CD4-positive, CD25-positive, alpha-beta regulatory T cell (primary cell): ENCODE measurements at regions not wholly inside any gene's neighbourhood (a gene's known extent, or its start where the extent isn't known, plus 50 kb on each side); places are given as distances from the start of the nearest gene placed in this dataset.

ENCODE experiments used
- ATAC-seq, 2 donors: fragments of 150-1000 bp; cut with Tn5 transposase; one replicate each; pipeline ENCODE4 v1.10.0; 2021; ENCODE audit warnings: low read depth in 2 of 2, moderate number of reproducible peaks in 2 of 2, moderate library complexity in 1 of 2
- DNase-seq, 3 donors: peaks; one replicate each; pipeline versions ENCODE4 v3.0.0 to v3.0.0-alpha.2; 2012 to 2022; ENCODE audit warnings: mixed read lengths in 1 of 3
- H3K27ac ChIP-seq: one replicate; pipeline ENCODE4 v1.7.0; 2013; ENCODE audit warnings: mild to moderate bottlenecking, low read length; ENCODE audit not compliant: insufficient read depth, poor library complexity, severe bottlenecking
- H3K27me3 ChIP-seq: one replicate; pipeline ENCODE4 v1.7.0; 2013; ENCODE audit warnings: low read length; ENCODE audit not compliant: control insufficient read depth, insufficient read depth
- H3K36me3 ChIP-seq: one replicate; pipeline ENCODE4 v1.7.0; 2013; ENCODE audit warnings: mild to moderate bottlenecking, low read length, moderate library complexity; ENCODE audit not compliant: control insufficient read depth, insufficient read depth
- H3K4me1 ChIP-seq: 2 replicates; pipeline ENCODE4 v1.7.0; 2013; ENCODE audit warnings: mild to moderate bottlenecking, low read length; ENCODE audit not compliant: insufficient read depth, control insufficient read depth, poor library complexity, severe bottlenecking
- H3K4me3 ChIP-seq: one replicate; pipeline ENCODE4 v1.7.0; 2013; ENCODE audit warnings: low read depth, mild to moderate bottlenecking, low read length, moderate library complexity
- H3K9me3 ChIP-seq, 2 experiments: 1 replicate in 1 of 2; 2 replicates in 1 of 2; pipeline ENCODE4 v1.7.0; 2013; ENCODE audit warnings: low read length in 2 of 2, mild to moderate bottlenecking in 1 of 2, moderate library complexity in 1 of 2; ENCODE audit not compliant: control insufficient read depth in 2 of 2
- H3K27ac Mint-ChIP-seq, 3 donors: one replicate each; pipeline ENCODE4 v1.8.0; 2020 to 2022; ENCODE audit warnings: mild to moderate bottlenecking in 3 of 3, mixed read lengths in 3 of 3, moderate library complexity in 2 of 3
- H3K27me3 Mint-ChIP-seq: one replicate; pipeline ENCODE4 v1.8.0; 2022; ENCODE audit warnings: mild to moderate bottlenecking, mixed read lengths
- H3K36me3 Mint-ChIP-seq: one replicate; pipeline ENCODE4 v1.8.0; 2020; ENCODE audit warnings: mixed read lengths
- H3K4me1 Mint-ChIP-seq, 4 donors: one replicate each; pipeline ENCODE4 v1.8.0; 2020 to 2022; ENCODE audit warnings: mixed read lengths in 4 of 4, mild to moderate bottlenecking in 1 of 4
- H3K4me3 Mint-ChIP-seq, 4 donors: one replicate each; pipeline ENCODE4 v1.8.0; 2020 to 2022; ENCODE audit warnings: mild to moderate bottlenecking in 4 of 4, mixed read lengths in 4 of 4, moderate library complexity in 3 of 4
- H3K9me3 Mint-ChIP-seq, 7 donors: one replicate each; pipeline ENCODE4 v1.8.0; 2020 to 2022; ENCODE audit warnings: mixed read lengths in 7 of 7, mild to moderate bottlenecking in 3 of 7, moderate library complexity in 2 of 7

DNA sequence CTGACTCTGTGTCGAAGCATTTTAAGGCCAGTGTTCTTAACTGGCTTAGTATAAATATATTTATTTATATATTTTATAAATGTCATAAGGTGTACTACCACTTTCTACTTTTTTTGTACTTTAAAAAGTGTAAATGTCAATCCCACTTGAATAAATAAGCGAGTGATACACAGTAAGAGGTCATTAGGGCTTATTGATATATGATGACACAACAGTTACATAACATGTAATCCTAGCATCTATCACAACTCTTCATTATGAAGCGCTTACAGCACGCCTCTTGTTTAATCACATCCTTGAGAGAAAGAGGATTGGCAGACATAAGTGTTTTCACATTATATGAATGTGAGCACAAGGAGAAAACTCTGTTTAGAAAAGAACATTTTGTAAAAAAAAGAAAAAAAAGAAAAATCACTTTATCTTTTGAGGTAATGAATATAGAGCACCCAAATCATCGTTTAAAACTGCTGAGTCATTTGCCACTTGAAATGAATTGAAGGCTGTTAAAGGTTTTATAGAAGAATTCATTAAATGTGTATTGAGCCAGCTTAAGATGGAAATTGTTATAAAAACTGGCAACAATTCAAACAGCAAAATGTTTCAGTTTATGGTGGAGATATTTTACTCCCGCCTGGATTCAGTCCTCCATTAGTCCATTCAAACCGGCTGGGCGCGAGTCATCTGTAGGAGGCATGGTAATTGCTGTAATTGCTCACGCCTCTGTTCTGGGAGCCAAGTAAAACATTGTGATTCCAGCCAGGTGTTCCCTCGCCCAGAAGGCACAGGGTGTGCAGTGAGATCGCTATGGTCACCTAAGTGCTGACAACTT lies 627.3 kb upstream of the KIRREL3 start:
- no peaks in the 10 kb centered on the region for H3K36me3 ChIP-seq
- H3K27ac ChIP-seq, result no peak overlapping the region
- ATAC-seq (no peak), DNase-seq (no peak)
- H3K4me1 Mint-ChIP-seq, result no peaks in the 10 kb centered on the region
- H3K27me3 ChIP-seq, result no peaks in the 10 kb centered on the region
- H3K9me3 ChIP-seq, result no peaks in the 10 kb centered on the region
- H3K4me3 ChIP-seq, result no peak overlapping the region
- no peak overlapping the region for H3K4me3 Mint-ChIP-seq
- H3K36me3 Mint-ChIP-seq, result no peaks in the 10 kb centered on the region
- H3K27ac Mint-ChIP-seq, result no peak overlapping the region
- no peaks in the 10 kb centered on the region for H3K27me3 Mint-ChIP-seq
- H3K4me1 ChIP-seq, result no peaks in the 10 kb centered on the region
- H3K9me3 Mint-ChIP-seq, result peaks cover 0 to 1% (median 0%) of the 10 kb centered on the region in 7 donors

DNA sequence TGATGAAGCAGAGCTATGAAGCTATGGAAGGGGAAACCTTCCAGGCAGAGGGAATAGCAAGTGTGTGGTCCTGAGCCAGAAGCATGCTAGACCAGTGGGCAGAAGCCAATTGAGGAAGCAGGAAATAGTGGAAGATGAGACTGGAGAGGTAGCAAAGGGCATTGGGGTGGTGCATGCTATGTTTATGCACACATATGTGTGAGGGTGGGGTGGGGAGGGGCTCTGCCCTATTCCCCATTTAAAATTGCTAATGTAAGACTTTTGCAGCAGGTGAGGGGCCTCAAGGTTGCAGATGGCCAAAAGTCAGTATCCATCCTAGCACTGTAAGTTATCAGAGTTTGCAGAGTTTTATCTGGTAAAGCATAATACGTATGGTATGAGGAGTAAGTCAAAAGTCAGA lies 626.6 kb upstream of the KIRREL3 start:
- H3K9me3 ChIP-seq, result no peaks in the 10 kb centered on the region
- peaks cover 0 to 1% (median 0%) of the 10 kb centered on the region in 7 donors for H3K9me3 Mint-ChIP-seq
- DNase-seq, result no peak
- H3K27ac ChIP-seq, result no peak overlapping the region
- H3K4me3 ChIP-seq, result no peak overlapping the region
- no peak overlapping the region for H3K4me3 Mint-ChIP-seq
- no peaks in the 10 kb centered on the region for H3K27me3 Mint-ChIP-seq
- no peaks in the 10 kb centered on the region for H3K4me1 Mint-ChIP-seq
- no peaks in the 10 kb centered on the region for H3K36me3 ChIP-seq
- H3K27me3 ChIP-seq, result no peaks in the 10 kb centered on the region
- no peak for ATAC-seq
- no peak overlapping the region for H3K27ac Mint-ChIP-seq
- no peaks in the 10 kb centered on the region for H3K36me3 Mint-ChIP-seq
- H3K4me1 ChIP-seq, result no peaks in the 10 kb centered on the region

DNA sequence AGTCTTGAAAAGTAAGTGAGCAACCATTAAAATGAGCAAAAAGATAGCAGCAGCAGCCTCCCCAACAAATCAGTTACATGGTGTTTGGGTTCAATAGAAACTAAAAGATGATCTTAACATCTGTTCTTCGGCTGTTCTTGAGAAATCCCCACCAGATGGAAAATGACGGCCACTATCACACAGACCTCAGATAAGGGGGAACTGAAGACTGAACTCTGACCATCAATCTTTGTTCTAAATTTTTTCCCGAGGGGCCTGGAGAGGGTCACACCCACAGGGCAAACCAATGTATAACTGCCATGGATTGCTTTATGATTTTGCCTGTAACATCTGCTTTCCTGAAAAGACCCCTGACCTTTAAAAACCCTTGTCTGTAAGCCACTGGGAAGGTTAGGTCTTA lies 624.8 kb upstream of the KIRREL3 start:
- no peak overlapping the region for H3K4me3 ChIP-seq
- no peak for ATAC-seq
- Mint-ChIP-seq H3K4me1 (no peaks in the 10 kb centered on the region), H3K9me3 (peaks cover 0 to 1% (median 0%) of the 10 kb centered on the region in 7 donors), H3K27ac (no peak overlapping the region), H3K27me3 (no peaks in the 10 kb centered on the region), H3K36me3 (no peaks in the 10 kb centered on the region), H3K4me3 (no peak overlapping the region)
- H3K36me3 ChIP-seq, result no peaks in the 10 kb centered on the region
- H3K27ac ChIP-seq, result no peak overlapping the region
- no peaks in the 10 kb centered on the region for H3K27me3 ChIP-seq
- no peaks in the 10 kb centered on the region for H3K9me3 ChIP-seq
- DNase-seq, result no peak
- H3K4me1 ChIP-seq, result no peaks in the 10 kb centered on the region

DNA sequence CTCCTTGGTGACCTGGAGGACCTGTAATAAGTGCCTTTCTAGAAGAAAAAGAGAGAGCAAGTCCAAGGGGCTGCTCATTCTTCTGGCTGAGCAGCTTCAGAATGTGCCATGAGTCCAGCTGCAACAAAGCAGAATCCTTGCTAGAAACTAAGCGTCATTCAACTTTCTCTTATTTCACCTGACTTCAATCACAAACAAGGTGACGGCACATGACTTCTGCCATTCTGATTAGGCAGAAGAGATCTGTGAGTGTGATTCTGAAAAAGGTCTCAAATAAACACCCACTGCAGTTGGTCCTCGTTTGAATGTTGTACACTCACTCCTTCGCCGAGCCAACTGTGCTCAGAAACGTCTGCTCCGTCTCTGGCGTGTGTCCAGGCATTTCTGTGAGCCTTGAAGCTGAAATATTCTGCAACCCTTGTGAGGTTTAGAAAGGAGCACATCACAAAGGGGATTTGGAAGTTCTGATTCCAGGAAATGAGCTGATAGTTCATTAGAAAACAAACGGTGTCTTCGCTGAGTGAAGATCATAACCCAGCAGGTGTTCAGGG lies 623.8 kb upstream of the KIRREL3 start:
- H3K27ac Mint-ChIP-seq, result no peak overlapping the region
- H3K4me3 ChIP-seq, result no peak overlapping the region

DNA sequence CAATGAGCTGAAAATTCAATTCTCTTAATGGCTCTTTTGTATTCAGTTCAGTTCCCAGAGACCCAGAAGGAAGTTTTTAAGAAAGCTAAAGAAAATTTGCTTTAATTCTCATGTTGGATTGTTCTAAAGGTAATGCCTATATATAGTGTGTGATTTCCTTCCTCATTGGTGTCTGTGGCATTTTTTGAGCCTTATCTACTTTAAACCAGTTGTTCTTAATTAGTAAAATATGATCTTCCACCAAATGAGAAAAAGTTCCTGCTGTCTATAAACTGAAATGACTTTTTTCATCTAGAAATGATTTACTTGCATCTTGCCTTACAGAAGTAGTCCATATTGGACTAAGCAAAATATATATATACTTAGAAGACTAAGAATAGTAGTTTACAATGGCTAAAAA lies 622.1 kb upstream of the KIRREL3 start:
- no peak overlapping the region for H3K27ac ChIP-seq
- no peaks in the 10 kb centered on the region for H3K9me3 Mint-ChIP-seq
- ATAC-seq, result no peak

More for the DNA sequence above, 623.8 kb upstream of the KIRREL3 start:
- Mint-ChIP-seq H3K36me3 (no peaks in the 10 kb centered on the region), H3K9me3 (peaks cover 0 to 1% (median 0%) of the 10 kb centered on the region in 7 donors), H3K27me3 (no peaks in the 10 kb centered on the region), H3K4me1 (no peaks in the 10 kb centered on the region), H3K4me3 (no peak overlapping the region)
- Histone ChIP-seq H3K36me3 (no peaks in the 10 kb centered on the region), H3K4me1 (no peaks in the 10 kb centered on the region), H3K27ac (no peak overlapping the region), H3K9me3 (no peaks in the 10 kb centered on the region), H3K27me3 (no peaks in the 10 kb centered on the region)
- ATAC-seq (no peak), DNase-seq (peak in 1 of 3 donors; percentile 14)

DNA sequence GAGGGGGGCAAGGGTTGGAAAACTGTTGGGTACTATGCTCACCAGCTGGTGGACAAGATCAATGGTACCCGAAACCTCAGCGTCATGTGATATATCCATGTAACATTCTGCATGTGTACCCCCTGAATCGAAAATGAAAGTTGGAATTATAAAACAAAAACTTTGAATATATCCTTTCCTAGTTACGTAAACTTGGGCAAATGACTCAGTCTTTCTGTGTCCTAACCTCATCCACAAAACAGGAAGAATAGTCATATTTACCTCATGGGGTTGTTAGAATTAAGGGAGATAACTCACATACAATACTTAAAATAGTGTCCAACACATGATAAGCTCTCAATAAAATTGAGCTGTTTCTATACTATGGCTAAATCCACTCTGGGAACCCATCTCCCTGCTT lies 620.1 kb upstream of the KIRREL3 start:
- Histone ChIP-seq H3K4me3 (no peak overlapping the region), H3K27me3 (no peaks in the 10 kb centered on the region), H3K36me3 (no peaks in the 10 kb centered on the region), H3K4me1 (no peaks in the 10 kb centered on the region), H3K9me3 (no peaks in the 10 kb centered on the region), H3K27ac (no peak overlapping the region)
- Mint-ChIP-seq H3K36me3 (no peaks in the 10 kb centered on the region), H3K4me3 (no peak overlapping the region), H3K27me3 (no peaks in the 10 kb centered on the region), H3K27ac (no peak overlapping the region), H3K4me1 (no peaks in the 10 kb centered on the region), H3K9me3 (no peaks in the 10 kb centered on the region)
- ATAC-seq (no peak), DNase-seq (no peak)

More for the DNA sequence above, 622.1 kb upstream of the KIRREL3 start:
- Histone ChIP-seq H3K4me3 (no peak overlapping the region), H3K36me3 (no peaks in the 10 kb centered on the region), H3K27me3 (no peaks in the 10 kb centered on the region), H3K4me1 (no peaks in the 10 kb centered on the region), H3K9me3 (no peaks in the 10 kb centered on the region)
- no peaks in the 10 kb centered on the region for H3K27me3 Mint-ChIP-seq
- no peaks in the 10 kb centered on the region for H3K4me1 Mint-ChIP-seq
- H3K36me3 Mint-ChIP-seq, result no peaks in the 10 kb centered on the region
- no peak for DNase-seq
- H3K27ac Mint-ChIP-seq, result no peak overlapping the region
- no peak overlapping the region for H3K4me3 Mint-ChIP-seq

DNA sequence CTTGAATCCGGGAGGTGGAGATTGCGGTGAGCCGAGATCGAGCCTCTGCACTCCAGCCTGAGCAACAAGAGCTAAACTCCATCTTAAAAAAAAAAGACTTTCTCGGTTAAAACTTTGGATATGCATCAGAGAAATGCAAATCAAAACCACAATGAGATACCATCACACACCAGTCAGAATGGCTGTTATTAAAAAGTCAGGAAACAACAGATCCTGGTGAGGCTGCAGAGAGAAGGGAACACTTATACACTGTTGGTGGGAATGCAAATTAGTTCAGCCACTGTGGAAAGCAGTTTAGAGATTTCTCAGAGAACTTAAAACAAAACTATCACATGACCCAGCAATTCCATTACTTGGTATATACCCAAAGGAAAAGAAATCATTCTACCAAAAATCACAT lies 619.4 kb upstream of the KIRREL3 start:
- no peaks in the 10 kb centered on the region for H3K27me3 Mint-ChIP-seq
- H3K36me3 ChIP-seq, result no peaks in the 10 kb centered on the region
- H3K27ac Mint-ChIP-seq, result no peak overlapping the region
- no peaks in the 10 kb centered on the region for H3K36me3 Mint-ChIP-seq
- no peaks in the 10 kb centered on the region for H3K27me3 ChIP-seq
- DNase-seq (no peak), ATAC-seq (no peak)
- H3K4me1 ChIP-seq, result no peaks in the 10 kb centered on the region
- H3K4me3 ChIP-seq, result no peak overlapping the region
- no peaks in the 10 kb centered on the region for H3K9me3 ChIP-seq
- no peak overlapping the region for H3K27ac ChIP-seq
- no peaks in the 10 kb centered on the region for H3K4me1 Mint-ChIP-seq
- no peak overlapping the region for H3K4me3 Mint-ChIP-seq
- no peaks in the 10 kb centered on the region for H3K9me3 Mint-ChIP-seq

DNA sequence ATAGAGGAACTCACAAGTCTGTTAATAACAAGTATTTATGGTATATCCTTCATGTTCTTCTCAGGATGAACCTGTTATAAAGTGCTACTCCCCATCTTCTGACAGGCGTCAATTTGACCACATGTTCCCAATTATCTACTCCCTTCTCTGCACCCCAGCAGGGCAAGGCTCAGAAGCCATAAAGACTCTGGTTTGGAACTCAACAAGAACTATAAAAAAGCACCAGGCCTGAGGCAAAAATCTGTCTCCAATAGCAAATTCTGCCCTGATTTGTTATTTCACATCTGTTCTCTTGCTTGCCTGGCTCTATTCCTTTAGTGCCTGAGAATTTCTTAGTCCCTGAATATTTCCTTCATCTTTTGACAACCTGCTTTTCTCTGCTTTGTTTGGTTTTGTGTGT lies 618.2 kb upstream of the KIRREL3 start:
- Mint-ChIP-seq H3K4me1 (no peaks in the 10 kb centered on the region), H3K36me3 (no peaks in the 10 kb centered on the region), H3K27me3 (no peaks in the 10 kb centered on the region), H3K4me3 (no peak overlapping the region), H3K9me3 (no peaks in the 10 kb centered on the region), H3K27ac (no peak overlapping the region)
- H3K4me1 ChIP-seq, result no peaks in the 10 kb centered on the region
- H3K27ac ChIP-seq, result no peak overlapping the region
- no peak for ATAC-seq
- H3K9me3 ChIP-seq, result no peaks in the 10 kb centered on the region
- no peaks in the 10 kb centered on the region for H3K27me3 ChIP-seq
- H3K36me3 ChIP-seq, result no peaks in the 10 kb centered on the region
- no peak overlapping the region for H3K4me3 ChIP-seq
- no peak for DNase-seq
